Endothelial cell of umbilical vein (primary cell): ENCODE measurements at regions not wholly inside any gene's neighbourhood (a gene's known extent, or its start where the extent isn't known, plus 50 kb on each side); places are given as distances from the start of the nearest gene placed in this dataset.

Experiments
- CTCF ChIP-seq, 2 donors: IDR thresholded peaks; 1 replicate in 1 of 2; 2 replicates in 1 of 2; pipeline ENCODE4 v1.5.1; 2011; ENCODE audit warnings: low read length in 2 of 2, mild to moderate bottlenecking in 2 of 2, moderate library complexity in 2 of 2, control low read depth in 1 of 2, inconsistent platforms in 1 of 2, low read depth in 1 of 2; ENCODE audit not compliant: insufficient read depth in 1 of 2; ENCODE audit errors: extremely low read depth in 1 of 2
- EZH2 ChIP-seq: IDR thresholded peaks from 2 replicates; pipeline ENCODE4 v1.6.1; 2012; ENCODE audit warnings: borderline replicate concordance, low read depth, mild to moderate bottlenecking, moderate library complexity, low read length, inconsistent platforms; ENCODE audit not compliant: severe bottlenecking
- FOS ChIP-seq: IDR thresholded peaks from 2 replicates; pipeline ENCODE4 v1.6.1; 2011; ENCODE audit warnings: mild to moderate bottlenecking, low read length, moderate library complexity, borderline replicate concordance; ENCODE audit not compliant: insufficient read depth
- MAX ChIP-seq: IDR thresholded peaks from 2 replicates; pipeline ENCODE4 v1.6.1; 2011; ENCODE audit not compliant: insufficient read depth, insufficient read length
- POLR2A ChIP-seq: IDR thresholded peaks from 2 replicates; pipeline ENCODE4 v1.6.1; 2012; ENCODE audit warnings: low read depth, mild to moderate bottlenecking, control low read depth, low read length
- POLR2AphosphoS5 ChIP-seq: IDR thresholded peaks from 2 replicates; pipeline ENCODE4 v1.6.1; 2012; ENCODE audit warnings: low read depth, mild to moderate bottlenecking, control low read depth, low read length, moderate library complexity; ENCODE audit not compliant: insufficient read depth

GRCh38 chrX:125012585-125012984 is 307.1 kb upstream of the TEX13C start:
- TF ChIP-seq CTCF (IDR thresholded peaks at IDR 0.05; ENCODE audit: extremely low read depth in 1 of 2, insufficient read depth in 1 of 2, low read depth in 1 of 2, low read length in 2 of 2) (no peak), POLR2AphosphoS5 (no peak), POLR2A (no peak), EZH2 (no peak), FOS (no peak), MAX (no peak)
